ENCODE measurements at regions not wholly inside any gene's neighbourhood (a gene's known extent, or its start where the extent isn't known, plus 50 kb on each side); places are given as distances from the start of the nearest gene placed in this dataset.
"Not testable (repeated sequence)": the region's sequence is repeated elsewhere in the genome, so short reads cannot be mapped to it uniquely, and the experiment has no call there.

GRCh38 chr3:195635262-195635873 is 51.6 kb upstream of the APOD start:
- not testable (repeated sequence) for DNase-seq (ENCODE audit: low read depth in 4 of 4, low spot score in 2 of 4)

- DNase-seq (ENCODE audit: low read depth in 4 of 4, low spot score in 2 of 4), result not testable (repeated sequence)
These were observed 50.9 kb upstream of the APOD start for GRCh38 chr3:195634426-195635261.

Data from left renal cortex interstitium (tissue), 4 donors.